HAP-1 (cell line): ENCODE measurements at regions not wholly inside any gene's neighbourhood (a gene's known extent, or its start where the extent isn't known, plus 50 kb on each side); places are given as distances from the start of the nearest gene placed in this dataset.

Experiments used
- DNase-seq, 2 experiments: peaks; one replicate each; pipeline ENCODE4 v3.0.0-alpha.2; 2016 to 2020; ENCODE audit warnings: low spot score in 2 of 2
- H3K27me3 ChIP-seq: fragments of 250-450 bp; sonication (Bioruptor Pico); 2 replicates; pipeline ENCODE4 v1.5.1; 2020; ENCODE audit warnings: low read depth, mild to moderate bottlenecking, moderate library complexity
- H3K36me3 ChIP-seq: fragments of 250-450 bp; sonication (Bioruptor Pico); replicated peaks from 2 replicates; pipeline ENCODE4 v1.5.1; 2020; ENCODE audit warnings: mild to moderate bottlenecking
- H3K4me1 ChIP-seq: fragments of 250-450 bp; sonication (Bioruptor Pico); 2 replicates; pipeline ENCODE4 v1.5.1; 2020; ENCODE audit warnings: mild to moderate bottlenecking
- H3K4me3 ChIP-seq: fragments of 250-450 bp; sonication (Bioruptor Pico); 2 replicates; pipeline ENCODE4 v1.5.1; 2020; ENCODE audit warnings: mild to moderate bottlenecking, moderate library complexity
- H3K9me3 ChIP-seq: fragments of 250-450 bp; sonication (Bioruptor Pico); 2 replicates; pipeline ENCODE4 v1.5.1; 2020; ENCODE audit warnings: mild to moderate bottlenecking, moderate library complexity
- in situ Hi-C: fragments of 300-500 bp; cut with MboI; formaldehyde crosslinking; loops from 3 replicates; pipeline ENCODE4 v1.14.3; 2020; ENCODE audit warnings: low sequenced_read_pairs, inconsistent platforms, mixed read lengths

- Histone ChIP-seq H3K9me3 (no peaks in the 10 kb centered on the region), H3K4me3 (no peak overlapping the region), H3K4me1 (no peaks in the 10 kb centered on the region), H3K27me3 (peaks cover 7% of the 10 kb centered on the region), H3K36me3 (no peaks in the 10 kb centered on the region)
- DNase-seq: no peak
- in situ Hi-C loops: no loop called here
These were observed 51.8 kb upstream of the IPO5 start for GRCh38 chr13:97901716-97902115.
